ENCODE measurements at regions not wholly inside any gene's neighbourhood (a gene's known extent, or its start where the extent isn't known, plus 50 kb on each side); places are given as distances from the start of the nearest gene placed in this dataset.

DNA sequence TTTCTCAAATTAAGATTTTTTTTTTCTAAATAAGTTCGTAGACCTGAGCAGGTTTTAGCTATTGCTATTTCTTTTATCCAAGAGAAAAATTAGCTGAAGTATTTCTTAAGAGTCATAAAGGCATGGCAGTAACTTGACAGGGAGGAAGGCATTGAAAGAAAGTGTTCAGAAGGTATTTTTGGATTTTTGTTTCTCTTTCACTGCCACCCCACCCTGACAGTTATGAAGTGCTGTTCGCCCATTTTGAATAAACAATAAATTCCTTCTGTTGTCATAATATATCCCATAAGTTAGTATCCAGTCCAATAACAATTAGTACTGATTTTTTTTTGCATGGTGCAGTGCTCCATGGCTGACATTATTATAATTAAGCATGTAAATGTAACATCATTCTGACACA is 363.0 kb downstream of the NR2F2 start:
- TF ChIP-seq, protein P1, sequence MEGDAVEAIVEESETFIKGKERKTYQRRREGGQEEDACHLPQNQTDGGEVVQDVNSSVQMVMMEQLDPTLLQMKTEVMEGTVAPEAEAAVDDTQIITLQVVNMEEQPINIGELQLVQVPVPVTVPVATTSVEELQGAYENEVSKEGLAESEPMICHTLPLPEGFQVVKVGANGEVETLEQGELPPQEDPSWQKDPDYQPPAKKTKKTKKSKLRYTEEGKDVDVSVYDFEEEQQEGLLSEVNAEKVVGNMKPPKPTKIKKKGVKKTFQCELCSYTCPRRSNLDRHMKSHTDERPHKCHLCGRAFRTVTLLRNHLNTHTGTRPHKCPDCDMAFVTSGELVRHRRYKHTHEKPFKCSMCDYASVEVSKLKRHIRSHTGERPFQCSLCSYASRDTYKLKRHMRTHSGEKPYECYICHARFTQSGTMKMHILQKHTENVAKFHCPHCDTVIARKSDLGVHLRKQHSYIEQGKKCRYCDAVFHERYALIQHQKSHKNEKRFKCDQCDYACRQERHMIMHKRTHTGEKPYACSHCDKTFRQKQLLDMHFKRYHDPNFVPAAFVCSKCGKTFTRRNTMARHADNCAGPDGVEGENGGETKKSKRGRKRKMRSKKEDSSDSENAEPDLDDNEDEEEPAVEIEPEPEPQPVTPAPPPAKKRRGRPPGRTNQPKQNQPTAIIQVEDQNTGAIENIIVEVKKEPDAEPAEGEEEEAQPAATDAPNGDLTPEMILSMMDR (conservative IDR thresholded peaks at IDR 0.05 in 1 of 2, IDR thresholded peaks at IDR 0.05 in 1 of 2; ENCODE audit: low read depth in 1 of 2, low read length in 2 of 2): no peak
- TF ChIP-seq EZH2 (IDR thresholded peaks at IDR 0.05; ENCODE audit: low read length, missing control alignments): no peak

All from fibroblast of lung (primary cell).